ENCODE measurements at regions not wholly inside any gene's neighbourhood (a gene's known extent, or its start where the extent isn't known, plus 50 kb on each side); places are given as distances from the start of the nearest gene placed in this dataset.

GRCh38 chr1:231103961-231104360 is 57.9 kb upstream of the TRIM67 start:
- TF ChIP-seq POU2F2 (IDR thresholded peaks at IDR 0.05; ENCODE audit: borderline replicate concordance, low read depth, low read length) (no peak), EZH2 (IDR thresholded peaks at IDR 0.05; ENCODE audit: borderline replicate concordance, control insufficient read depth, low read depth, low read length) (no peak)

Measured in GM12878 (cell line).